NCI-H526 treated with DMSO at 0.1 percent for 48 hours (cell line): ENCODE measurements at regions not wholly inside any gene's neighbourhood (a gene's known extent, or its start where the extent isn't known, plus 50 kb on each side); places are given as distances from the start of the nearest gene placed in this dataset.
"Not testable (repeated sequence)": the region's sequence is repeated elsewhere in the genome, so short reads cannot be mapped to it uniquely, and the experiment has no call there.

ENCODE experiments used
- DNase-seq: peaks from one replicate; lab custom pipeline; 2025; lab: John Stamatoyannopoulos, UW

DNA sequence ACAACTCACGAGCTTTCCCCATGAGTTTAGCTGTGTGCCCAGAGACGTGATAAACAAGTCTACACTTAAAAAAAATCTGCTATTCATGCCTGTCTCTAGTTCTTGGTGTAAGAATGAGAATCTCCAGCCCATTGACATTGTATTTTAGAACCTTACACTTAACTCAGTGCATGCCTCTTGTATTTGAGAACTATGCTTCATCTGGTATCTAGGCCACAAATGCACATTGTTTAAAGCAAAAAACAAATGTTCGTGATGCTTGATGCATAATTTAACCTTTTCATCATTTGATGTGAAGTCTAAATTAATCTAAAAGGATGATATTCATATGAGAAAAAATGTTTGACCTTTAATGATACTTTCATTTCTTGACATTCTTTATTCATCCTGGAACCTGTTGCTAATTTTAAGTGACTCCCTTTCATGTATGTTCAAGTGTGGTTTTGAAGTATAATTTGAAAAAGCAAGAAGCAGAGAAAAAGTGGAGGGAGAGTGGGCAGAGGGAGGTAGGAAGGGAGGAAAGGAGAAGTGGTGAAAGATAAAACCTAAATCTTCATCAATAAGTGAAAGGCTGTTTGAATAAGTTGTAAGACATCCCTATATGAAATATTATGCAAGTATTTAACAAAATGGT is 116.9 kb downstream of the PFDN4 start:
- no peak for DNase-seq

DNA sequence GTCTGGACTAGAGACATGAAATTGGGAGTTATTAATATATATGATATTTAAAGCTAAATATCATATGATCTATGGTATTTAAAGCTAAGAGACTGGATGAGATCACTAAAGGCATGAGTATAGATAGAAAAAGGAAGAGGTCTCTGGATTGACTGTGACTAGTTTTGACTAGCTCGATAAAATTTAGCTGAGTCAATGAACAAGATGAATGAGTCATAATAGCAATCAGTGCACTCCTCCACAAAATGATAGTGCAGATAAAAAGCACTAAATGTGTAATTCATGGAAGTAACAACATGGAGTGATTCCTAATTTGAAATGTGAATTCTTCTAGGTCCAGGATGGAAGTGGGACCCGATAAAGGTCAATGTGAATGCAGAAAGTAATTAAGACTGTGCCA is 127.4 kb downstream of the PFDN4 start:
- no peak for DNase-seq

DNA sequence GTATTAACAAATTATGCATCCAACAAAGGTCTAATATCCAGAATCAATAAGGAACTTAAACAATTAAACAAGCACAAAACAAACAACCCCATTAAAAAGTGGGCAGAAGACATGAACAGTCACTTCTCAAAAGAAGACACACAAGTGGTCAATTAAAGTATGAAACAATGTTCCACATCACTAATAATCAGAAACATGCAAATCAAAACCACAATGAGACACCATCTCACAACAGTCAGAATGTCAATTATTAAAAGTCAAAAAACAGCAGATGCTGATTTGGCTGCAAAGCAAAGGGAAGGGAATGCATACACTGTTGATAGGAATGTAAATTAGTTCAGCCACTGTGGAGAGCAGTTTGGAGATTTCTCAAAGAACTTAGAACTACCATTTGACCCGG is 129.3 kb downstream of the PFDN4 start:
- DNase-seq: no peak

DNA sequence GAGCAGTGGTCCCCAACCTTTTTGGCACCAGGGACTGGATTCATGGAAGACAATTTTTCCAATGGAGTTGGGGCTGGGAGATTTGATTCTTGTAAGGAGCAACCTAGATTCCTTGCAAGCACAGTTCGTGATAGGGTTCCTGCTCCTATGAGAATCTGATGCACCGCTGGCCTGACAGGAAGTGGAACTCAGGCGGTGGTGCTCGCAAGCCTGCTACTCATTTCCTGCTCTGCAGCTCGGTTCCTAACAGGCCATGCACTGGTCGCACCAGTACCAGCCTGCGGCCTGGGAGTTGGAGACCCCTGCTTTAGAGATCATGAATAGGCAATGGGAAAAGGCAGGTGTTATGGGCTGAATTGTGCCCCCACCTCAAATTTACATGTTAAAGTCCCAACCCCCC is 131.2 kb downstream of the PFDN4 start:
- no peak for DNase-seq

DNA sequence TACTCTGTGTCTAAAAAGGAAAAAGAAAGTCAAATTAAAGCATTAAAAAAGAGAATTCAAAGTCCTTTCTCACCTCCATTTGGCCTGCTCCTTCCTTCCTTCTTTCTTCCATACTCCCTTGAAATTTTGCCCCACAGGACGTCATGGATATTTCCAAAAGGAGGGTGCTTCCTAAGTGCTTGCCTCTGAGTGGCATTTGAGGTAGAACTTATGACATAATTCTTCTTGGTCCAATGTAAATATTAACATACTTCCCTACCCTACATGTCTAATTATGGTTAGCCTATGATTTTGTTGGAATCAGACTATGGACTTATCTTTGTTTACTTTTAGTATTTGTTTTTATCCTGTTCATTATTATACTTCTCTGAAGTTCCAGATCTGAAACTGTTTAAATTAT is 132.3 kb downstream of the PFDN4 start:
- DNase-seq: no peak

DNA sequence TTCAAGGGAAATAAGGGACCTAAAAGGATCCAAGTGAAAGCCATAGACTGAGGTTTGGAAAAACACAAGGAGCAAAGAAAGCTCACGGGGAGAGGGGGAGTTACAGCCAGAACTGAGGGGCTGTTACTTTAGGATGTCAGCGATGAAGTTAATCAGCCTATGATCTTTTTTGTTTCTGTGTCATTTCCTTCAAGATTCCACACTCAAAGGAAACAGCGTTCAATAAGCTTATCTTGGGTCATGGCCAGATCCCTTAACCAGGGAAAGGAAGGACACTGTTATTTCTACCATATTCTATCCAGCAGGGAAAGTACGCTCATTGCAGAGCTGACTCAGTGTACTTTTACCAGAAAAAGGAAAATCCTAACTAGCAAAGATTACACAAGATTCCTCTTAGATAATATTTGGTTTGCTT is 132.8 kb downstream of the PFDN4 start:
- DNase-seq: no peak

DNA sequence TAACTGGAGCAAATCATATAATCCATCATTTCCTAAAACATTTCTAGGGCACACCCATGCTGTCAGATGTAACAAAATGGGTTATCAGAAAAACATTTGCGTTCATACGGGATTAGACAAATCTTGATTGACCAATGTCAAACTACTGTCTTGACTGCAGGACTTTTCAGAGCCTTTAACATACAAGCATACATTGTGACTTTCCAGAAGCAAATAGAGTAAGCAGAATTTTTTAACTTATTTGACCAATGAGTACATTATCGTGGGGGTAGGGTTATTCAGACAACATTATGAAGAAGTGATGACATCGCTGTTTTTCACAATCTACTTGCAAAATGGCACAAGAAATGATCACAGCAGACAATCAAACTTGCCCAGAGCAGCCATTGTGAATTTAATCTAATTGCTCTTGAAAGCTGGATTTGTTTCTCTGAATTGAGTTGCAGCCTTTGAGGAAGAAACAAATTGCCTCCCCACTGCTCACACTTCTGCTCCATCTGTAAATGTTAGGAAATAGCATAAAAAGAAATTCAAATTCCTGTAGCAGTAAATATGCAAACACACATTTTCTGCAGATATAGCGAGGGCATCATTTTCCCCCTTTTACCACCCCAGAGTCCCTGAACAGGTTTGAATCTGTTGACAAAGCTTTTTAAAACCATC is 133.0 kb upstream of the DOK5 start:
- no peak for DNase-seq

DNA sequence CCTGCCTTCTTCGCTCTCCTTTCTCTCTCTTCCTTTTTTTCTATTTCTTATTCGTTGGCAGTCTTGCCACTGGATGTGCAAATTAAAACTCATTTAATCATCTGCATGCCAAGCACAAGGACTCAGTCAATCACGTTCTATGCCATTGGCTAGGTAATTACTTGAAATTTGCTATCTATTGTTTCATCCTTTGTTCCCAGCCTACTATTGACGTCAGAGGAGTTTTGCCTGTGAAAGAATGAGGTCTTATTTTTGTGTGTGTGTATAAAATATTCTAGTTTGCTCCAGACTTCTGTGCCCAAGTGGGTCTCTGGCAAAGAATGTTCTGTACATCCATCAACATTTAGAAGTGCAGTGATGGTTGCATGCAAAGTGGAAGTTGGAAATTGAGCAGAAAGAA is 132.3 kb upstream of the DOK5 start:
- DNase-seq: no peak

DNA sequence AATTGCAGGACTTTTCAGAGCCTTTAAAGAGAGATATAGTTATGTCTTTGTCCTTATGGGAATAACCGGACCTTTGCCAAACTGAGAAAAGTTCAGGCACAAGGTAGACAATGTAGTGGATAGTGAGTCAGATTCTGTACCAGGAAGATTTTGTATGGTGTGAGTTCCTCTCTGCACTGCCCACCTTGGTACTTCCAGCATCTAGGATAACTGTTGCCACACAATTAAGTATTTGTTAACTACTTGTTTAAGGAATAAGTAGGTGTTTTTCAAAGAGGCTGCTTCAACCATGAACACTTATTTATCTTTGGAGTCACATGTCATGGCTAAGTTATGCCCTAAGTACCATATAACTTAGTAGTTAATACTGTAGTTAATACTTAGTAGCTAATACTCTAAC is 131.8 kb upstream of the DOK5 start:
- no peak for DNase-seq

DNA sequence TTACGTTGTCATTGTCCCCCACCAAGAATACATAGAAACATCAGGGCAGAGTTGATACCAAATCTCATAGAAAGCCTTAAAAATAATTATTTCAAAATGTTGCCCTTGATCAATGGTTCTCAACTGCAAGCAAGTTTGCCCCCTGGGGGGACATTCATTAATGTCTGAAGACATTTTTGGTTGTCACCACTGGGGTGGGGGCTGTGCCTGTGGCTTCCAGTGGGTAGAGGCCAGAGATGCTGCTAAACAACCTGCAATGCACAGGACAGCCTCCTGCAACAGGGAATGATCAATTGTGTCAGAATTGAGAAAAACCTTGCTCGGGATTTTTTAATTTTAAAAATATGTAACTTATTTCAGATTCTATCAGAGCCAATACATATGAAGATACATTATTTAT is 130.6 kb upstream of the DOK5 start:
- DNase-seq: no peak

DNA sequence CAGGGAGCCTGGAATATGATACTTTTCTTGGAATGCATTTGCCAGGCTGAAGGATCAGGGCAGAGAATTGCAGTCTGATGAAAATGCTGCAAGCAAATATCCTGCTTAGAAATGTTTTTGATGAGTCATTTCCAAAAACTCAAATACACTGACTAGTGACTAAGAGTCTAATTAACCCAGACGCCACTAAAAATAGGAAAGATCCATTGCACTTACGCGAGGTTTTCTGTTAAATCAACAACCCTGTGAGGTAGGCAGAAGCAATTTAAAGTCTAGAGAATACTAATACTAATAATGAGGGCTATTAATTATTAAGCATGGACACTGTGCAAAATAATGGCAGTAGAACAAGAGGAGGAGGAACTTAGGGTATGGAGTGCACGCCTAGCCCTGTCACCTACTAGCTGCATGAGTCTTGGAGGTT is 130.1 kb upstream of the DOK5 start:
- DNase-seq: no peak

DNA sequence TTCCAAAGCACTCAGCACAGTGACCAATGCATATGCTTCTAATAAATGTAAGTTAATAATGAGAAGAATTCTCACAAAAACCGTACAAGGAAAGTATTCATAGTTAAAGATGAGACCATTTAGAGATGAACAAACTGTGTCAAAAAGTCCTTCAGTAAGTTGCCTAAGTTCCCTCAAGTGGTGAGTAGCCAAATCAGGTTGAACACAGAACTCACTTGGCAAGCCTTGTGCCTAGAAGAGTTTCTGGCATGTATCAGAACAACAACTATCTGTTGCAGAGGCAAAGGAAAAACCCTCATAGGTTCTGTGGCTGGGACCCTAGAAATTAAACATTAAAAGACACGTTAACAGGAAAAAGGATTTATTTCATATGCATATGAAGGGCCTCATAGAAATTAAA is 129.6 kb upstream of the DOK5 start:
- DNase-seq: no peak

DNA sequence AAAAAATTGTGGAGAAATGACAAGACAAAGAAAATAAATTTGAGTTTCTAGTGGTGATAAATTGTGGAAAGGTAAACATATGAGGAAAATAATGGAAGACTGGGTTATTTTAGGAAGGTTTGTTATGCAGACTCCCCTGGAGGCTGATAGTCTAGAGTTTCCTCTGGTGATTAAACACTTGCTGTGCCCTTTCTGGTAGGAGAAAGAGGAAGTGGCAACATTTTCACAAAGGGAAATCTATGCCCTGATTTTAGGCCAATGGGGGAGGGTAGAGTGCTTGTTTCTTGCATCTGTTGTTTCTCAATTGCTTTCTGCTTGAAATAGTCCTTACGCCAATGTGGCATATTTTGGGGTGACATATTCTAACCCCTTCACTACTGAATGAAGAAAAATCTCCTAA is 129.1 kb upstream of the DOK5 start:
- no peak for DNase-seq

DNA sequence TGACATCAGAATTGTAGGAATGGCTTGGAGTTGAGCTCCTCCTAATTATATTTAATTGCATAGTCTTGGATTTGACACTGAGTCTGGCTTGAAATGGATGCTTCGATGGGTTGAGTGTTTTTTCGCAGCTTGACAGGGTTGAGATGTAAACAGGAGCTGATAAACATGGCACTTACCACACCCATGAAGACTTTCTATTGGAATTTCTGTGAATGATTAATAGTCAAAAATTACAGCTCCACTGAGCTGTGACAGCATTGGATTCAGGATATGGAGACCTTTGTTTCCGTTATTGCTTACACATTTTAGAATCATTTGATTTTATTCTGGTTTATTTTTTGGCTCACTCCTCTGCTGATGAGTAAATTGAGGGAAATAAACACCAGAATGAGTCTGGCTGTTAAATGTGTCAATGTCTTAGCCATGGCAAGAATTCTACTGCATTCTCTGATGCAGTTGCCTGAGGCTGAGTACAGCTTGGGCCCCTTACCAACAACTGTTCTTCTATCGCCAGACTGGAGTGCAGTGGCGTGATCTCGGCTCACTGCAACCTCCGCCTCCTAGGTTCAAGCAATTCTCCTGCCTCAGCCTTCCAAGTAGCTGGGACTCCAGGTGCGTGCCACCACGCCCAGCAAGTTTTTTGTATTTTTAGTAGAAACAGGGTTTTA is 128.1 kb upstream of the DOK5 start:
- no peak for DNase-seq

DNA sequence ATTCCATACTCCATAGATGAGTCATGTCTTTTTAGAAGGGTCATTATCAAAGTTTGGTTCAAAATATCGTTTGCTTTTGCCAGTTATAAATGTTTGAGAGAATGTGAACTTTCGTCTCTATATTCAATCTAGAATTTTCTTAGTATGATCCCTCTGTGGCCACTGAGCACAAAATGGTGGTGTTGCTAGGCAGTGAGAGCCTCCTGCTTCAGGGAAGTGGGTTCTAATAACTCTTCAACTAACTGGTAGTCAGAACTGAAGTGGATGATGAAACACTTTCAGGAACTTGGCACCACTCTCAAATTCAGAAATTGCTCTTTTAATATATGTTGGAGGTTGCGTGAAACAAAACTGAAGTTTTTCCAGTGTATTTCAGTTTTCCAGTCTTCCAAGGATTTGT is 125.0 kb upstream of the DOK5 start:
- no peak for DNase-seq

DNA sequence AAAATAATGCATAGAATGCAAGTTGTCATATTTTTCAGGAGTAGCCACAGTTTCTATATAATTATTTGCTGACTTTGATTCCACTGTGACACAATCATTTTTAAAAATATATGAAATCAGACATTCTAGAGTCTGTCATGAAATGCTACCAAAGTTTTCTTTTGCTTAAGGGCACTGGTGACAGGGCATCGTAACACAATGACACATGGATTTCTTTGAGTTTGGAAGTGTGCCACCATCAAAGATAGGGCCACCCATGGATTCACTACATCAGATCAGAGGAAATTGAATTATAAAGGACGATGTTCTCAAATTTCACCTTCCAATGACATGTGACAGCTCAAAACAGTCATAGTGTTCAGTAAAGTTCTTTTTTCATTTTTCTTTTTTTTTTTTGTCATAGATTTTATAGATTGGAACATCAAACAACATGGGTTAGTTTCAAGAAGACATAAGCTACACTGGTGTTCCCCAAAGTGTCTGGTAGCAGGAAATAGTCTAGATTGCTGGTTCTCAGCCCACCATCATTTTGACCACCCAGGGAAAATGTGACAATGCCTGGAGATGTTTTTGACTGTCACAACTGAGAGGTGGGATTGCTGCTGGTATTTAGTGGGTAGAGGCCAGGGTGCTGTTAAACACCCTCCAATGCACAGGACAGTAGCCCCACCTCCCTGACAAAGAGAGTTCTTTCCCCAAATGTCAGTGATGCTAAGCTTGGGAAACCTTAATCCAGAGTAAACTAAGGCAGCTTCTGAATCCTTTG is 123.8 kb upstream of the DOK5 start:
- no peak for DNase-seq

DNA sequence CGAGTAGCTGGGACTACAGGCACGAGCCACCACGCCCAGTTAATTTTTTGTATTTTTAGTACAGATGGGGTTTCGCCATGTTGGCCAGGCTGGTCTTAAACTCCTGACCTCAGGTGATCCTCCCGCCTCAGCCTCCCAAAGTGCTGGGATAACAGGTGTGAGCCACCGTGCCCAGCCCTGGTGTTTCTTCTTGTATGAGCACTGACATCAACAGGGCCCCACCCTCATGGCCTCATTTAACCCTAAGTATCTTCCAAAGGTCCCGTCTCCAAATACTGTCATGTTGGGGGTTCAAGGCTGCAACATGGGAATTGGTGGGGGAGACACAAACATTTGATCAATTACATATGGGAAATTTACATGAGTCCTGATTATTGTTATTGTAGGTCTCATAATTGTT is 122.9 kb upstream of the DOK5 start:
- not testable (repeated sequence) for DNase-seq

DNA sequence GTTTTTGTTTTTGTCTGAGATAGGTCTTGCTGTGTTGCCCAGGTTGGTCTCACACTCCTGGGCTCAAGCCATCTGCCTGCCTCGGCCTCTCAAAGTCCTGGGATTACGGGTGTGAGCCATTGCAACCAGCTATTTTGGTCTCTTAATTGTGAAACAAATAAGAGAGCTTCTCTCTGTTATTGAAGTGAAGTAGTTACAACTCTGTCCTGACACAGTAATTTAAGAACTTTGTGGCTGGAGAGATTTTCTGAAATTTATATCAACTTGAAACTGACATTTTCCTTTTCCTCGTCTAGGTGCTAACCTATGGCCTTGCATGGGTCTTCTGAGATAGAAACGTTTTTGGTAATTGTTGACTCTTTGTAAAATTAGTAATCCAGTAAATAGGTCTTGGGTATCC is 122.1 kb upstream of the DOK5 start:
- no peak for DNase-seq

DNA sequence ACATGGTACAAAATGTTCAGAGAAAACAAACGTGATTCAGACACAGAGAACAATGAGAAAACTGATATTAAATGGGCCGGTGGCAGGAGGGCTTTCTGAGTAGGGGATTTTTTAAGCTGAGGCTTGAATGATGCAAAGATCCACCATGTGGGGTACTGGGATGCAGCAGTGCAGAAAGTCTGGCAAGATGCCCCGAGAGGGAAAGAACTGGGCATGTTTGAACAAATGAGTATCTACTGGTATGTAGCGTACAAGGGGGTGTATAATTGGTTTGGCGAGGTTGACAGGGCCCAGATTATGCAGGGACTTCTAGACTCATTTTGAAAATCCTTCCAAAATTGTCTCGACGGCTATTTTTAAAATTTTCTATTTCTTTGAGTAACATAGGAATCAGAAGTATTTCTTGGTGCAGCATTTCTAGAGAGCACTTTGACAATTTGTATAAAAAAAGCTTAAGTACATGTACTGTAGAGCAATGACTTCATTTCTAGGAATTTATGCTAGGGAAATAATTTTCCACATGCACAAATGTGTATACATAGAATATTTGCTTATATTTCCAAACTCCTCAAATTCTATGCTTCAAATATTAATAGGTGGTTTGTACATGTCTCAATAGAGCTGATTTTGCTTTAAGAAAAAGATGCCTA is 119.6 kb upstream of the DOK5 start:
- DNase-seq: no peak

DNA sequence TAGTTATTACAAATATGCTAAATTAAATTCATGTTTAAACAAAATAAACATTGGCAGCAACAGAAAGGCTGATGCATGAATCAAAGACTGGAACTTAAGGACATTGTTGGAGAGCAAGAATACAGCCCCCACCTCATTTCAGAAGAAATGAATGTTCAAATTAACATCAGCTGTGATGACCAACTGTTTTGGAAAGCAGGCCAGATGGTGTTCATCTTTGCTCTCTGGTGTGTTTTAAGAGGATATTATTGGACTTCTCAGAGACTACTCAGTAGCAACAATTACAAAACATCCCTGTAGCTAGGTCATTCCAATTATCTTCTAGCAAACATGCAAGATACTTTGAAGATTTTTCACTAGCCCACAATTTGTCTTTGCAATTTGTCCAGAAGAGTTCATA is 118.6 kb upstream of the DOK5 start:
- DNase-seq: no peak

DNA sequence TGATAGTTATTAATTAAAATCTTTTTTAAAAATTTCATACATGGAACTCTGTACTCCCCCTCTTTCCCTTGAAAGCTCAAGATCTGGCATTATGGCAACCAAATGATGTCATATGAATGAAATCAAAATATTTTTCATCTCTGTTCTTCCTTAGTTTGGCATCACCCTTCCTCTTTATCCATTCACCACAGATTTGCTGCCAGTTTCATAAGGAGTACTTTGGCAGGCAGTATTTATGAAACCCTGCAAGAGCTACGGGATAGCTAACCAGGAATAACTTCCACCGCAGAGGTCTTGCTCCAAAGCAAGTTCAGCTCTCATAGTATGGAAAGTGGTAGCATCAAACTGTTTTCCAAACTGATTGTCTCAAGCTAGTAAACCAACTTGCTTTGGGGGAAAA is 113.9 kb upstream of the DOK5 start:
- no peak for DNase-seq

DNA sequence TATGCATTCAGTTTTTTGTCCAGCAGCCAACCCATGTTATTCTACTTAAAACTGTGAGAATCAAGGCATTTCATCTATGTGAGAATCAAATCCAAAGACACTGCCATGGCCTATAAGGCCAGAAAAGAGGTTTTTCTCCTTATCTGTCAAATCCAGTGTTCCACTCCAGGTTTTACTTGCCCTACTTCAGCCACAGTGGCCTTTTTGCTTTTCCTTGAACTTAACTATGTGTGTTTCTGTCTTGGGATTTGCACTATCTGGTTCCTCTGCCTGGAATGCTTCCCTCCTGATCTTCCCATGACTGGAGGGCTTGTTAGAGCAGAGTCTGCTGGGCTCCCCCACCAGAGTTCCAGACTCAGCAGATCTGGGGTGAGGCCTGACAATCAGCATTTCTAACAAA is 113.1 kb upstream of the DOK5 start:
- DNase-seq: no peak
